ENCODE measurements at regions not wholly inside any gene's neighbourhood (a gene's known extent, or its start where the extent isn't known, plus 50 kb on each side); places are given as distances from the start of the nearest gene placed in this dataset.

DNA sequence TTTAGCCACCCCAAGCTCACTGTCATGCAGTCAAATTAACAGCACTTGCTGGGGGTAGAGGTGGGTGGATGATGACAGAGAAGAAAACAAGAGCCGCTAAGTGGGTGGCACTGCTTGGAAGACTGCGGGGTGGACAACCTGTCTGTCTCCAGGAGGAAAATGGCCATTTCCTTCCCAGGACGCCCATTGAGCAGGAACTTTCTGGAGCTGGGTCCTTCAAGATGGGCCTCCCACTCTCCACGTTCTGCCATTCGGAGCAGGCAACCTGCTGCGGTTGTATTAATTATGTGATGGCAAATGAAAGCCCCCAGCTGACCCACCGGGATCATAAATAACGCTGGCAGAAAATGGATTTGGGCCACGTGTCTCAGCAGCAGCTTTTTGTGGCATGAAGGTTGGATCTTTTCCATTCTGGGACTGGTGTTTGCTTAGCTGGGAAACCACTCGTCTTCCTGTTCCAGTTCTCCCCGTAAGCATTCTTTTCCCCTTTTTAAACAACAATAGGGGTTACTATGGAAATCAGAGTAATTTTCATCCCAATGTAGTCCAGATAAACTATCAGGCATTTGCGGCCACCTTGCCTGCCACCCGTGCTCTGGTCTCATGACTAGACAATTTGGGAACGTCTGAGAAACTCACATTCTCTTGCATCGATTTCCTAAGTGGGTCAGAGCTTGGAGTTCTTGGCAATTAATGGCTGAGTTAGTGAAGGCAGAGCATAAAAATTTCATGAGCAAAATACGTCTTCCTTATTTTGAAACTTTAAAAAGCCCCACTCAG lies 215.5 kb downstream of the ANKRD60 start:
- dilution Hi-C loops (cut with HindIII; ENCODE audit: low sequenced_read_pairs, unreplicated experiment) = no loop called here
- H4K91ac ChIP-seq (ENCODE audit: insufficient read depth, low read depth, low read length) = no peak overlapping the region
- no peaks in the 10 kb centered on the region for H3K27me3 ChIP-seq (ENCODE audit: control insufficient read depth, insufficient read depth, low read length)
- no peak overlapping the region for H3K14ac ChIP-seq (replicated peaks; ENCODE audit: low read depth, low read length)
- no peak overlapping the region for H3K56ac ChIP-seq (ENCODE audit: extremely low read depth, insufficient read depth, low read length)
- H3K9me3 ChIP-seq (ENCODE audit: control insufficient read depth, insufficient read depth, low read length) = no peaks in the 10 kb centered on the region
- H3K9ac ChIP-seq (ENCODE audit: low read depth, low read length) = no peak overlapping the region
- in situ Hi-C loops (cut with MboI; ENCODE audit: low sequenced_read_pairs) = no loop called here
- H2BK120ac ChIP-seq (ENCODE audit: low read depth, low read length) = no peak overlapping the region
- H4K8ac ChIP-seq (ENCODE audit: low read depth in 2 of 2, low read length in 2 of 2) = no peak overlapping the region
- no peaks in the 10 kb centered on the region for H4K20me1 ChIP-seq (ENCODE audit: insufficient read depth, low read length)
- WGBS, 2 experiments (ENCODE audit: extremely low coverage in 2 of 2, insufficient read length in 1 of 2) = 64% methylated on average over 3 of the region's 16 CpGs; no CpG with 5 or more reads in 1 of the 2 experiments
- no peak overlapping the region for H2AK9ac ChIP-seq (replicated peaks; ENCODE audit: low read depth, low read length, poor library complexity)
- intact Hi-C loops (cut with micrococcal nuclease) = no loop called here
- H3K79me1 ChIP-seq (ENCODE audit: low read depth in 1 of 2, low read length in 2 of 2) = no peaks in the 10 kb centered on the region
- no peak overlapping the region for H2BK15ac ChIP-seq (ENCODE audit: low read depth, low read length)
- POLR2A ChIA-PET (ENCODE audit: unreplicated experiment) = interaction anchor here (0.6 kb wide), 1 partner anchor 18 kb away, joined by 3 read pairs; no protein-coding TSS in a partner anchor
- ATAC-seq (ENCODE audit: low read depth) (no peak), DNase-seq (no peak)
- H3K18ac ChIP-seq (ENCODE audit: low read depth, low read length) = no peak overlapping the region
- H3K27ac ChIP-seq (ENCODE audit: insufficient read depth, low read length) = no peak overlapping the region
- no peak overlapping the region for H3K4me2 ChIP-seq (ENCODE audit: low read depth, low read length)
- no TSS peak for BruUV-seq (replicated peaks)
- H2AK5ac ChIP-seq (ENCODE audit: low read depth, low read length) = no peak overlapping the region
- H2BK20ac ChIP-seq (ENCODE audit: low read depth, low read length) = no peak overlapping the region
- H2AFZ ChIP-seq (replicated peaks; ENCODE audit: low read length, poor library complexity) = no peak overlapping the region
- H3K4me3 ChIP-seq (ENCODE audit: insufficient read depth, low read depth, low read length) = no peak overlapping the region
- CTCF ChIA-PET = no interaction called here
- no peak overlapping the region for H3K23ac ChIP-seq (ENCODE audit: low read depth, low read length)
- no peak for TF ChIP-seq CHD1 (IDR thresholded peaks at IDR 0.05; ENCODE audit: low read depth, low read length)
- TF ChIP-seq RFX5 (IDR thresholded peaks at IDR 0.05; ENCODE audit: low read depth, low read length) = no peak
- TF ChIP-seq RAD21 (IDR thresholded peaks at IDR 0.05; ENCODE audit: low read length) = no peak
- no peak for TF ChIP-seq BHLHE40 (IDR thresholded peaks at IDR 0.05; ENCODE audit: low read depth, low read length)
- no peak for TF ChIP-seq RCOR1 (IDR thresholded peaks at IDR 0.05; ENCODE audit: insufficient replicate concordance, low read length)
- TF ChIP-seq, protein P1, sequence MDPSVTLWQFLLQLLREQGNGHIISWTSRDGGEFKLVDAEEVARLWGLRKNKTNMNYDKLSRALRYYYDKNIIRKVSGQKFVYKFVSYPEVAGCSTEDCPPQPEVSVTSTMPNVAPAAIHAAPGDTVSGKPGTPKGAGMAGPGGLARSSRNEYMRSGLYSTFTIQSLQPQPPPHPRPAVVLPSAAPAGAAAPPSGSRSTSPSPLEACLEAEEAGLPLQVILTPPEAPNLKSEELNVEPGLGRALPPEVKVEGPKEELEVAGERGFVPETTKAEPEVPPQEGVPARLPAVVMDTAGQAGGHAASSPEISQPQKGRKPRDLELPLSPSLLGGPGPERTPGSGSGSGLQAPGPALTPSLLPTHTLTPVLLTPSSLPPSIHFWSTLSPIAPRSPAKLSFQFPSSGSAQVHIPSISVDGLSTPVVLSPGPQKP (IDR thresholded peaks at IDR 0.05; ENCODE audit: borderline replicate concordance, low read depth, low read length) = no peak
- no peak for TF ChIP-seq CEBPB (IDR thresholded peaks at IDR 0.05; ENCODE audit: low read depth, low read length)
- no peak for TF ChIP-seq NFE2L2 (IDR thresholded peaks at IDR 0.05; ENCODE audit: low read depth, low read length)
- TF ChIP-seq MXI1 (IDR thresholded peaks at IDR 0.05; ENCODE audit: borderline replicate concordance, low read depth, low read length) = no peak
- TF ChIP-seq CTCF (conservative IDR thresholded peaks at IDR 0.05; ENCODE audit: low read depth, low read length) = no peak
- TF ChIP-seq MAFK (IDR thresholded peaks at IDR 0.05; ENCODE audit: low read depth, low read length) = no peak
- TF ChIP-seq FOS (IDR thresholded peaks at IDR 0.05; ENCODE audit: low read depth, low read length) = no peak
- TF ChIP-seq, protein P2, sequence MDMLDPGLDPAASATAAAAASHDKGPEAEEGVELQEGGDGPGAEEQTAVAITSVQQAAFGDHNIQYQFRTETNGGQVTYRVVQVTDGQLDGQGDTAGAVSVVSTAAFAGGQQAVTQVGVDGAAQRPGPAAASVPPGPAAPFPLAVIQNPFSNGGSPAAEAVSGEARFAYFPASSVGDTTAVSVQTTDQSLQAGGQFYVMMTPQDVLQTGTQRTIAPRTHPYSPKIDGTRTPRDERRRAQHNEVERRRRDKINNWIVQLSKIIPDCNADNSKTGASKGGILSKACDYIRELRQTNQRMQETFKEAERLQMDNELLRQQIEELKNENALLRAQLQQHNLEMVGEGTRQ (IDR thresholded peaks at IDR 0.05; ENCODE audit: low read depth, low read length) = no peak
- TF ChIP-seq SMC3 (IDR thresholded peaks at IDR 0.05; ENCODE audit: low read depth, low read length) = no peak
- no peak overlapping the region for H3K4ac ChIP-seq (ENCODE audit: low read depth, low read length)
- H3K9me1 ChIP-seq (ENCODE audit: insufficient read depth, low read length) = no peaks in the 10 kb centered on the region
- H3K36me3 ChIP-seq (ENCODE audit: control insufficient read depth, insufficient read depth, low read length) = no peaks in the 10 kb centered on the region
- H3K4me1 ChIP-seq (ENCODE audit: control insufficient read depth, insufficient read depth, low read length) = no peaks in the 10 kb centered on the region
- no peak overlapping the region for H2BK5ac ChIP-seq (ENCODE audit: low read depth, low read length, poor library complexity, severe bottlenecking)
- no peak overlapping the region for H4K5ac ChIP-seq (ENCODE audit: low read depth, low read length)

Data from IMR-90 (cell line).